Amygdala (tissue), 56 donors: ENCODE measurements at regions not wholly inside any gene's neighbourhood (a gene's known extent, or its start where the extent isn't known, plus 50 kb on each side); places are given as distances from the start of the nearest gene placed in this dataset.
"Not testable (repeated sequence)": the region's sequence is repeated elsewhere in the genome, so short reads cannot be mapped to it uniquely, and the experiment has no call there.

Experiments used
- DNase-seq, 56 donors: peaks; one replicate each; lab custom pipeline; 2025; lab: John Stamatoyannopoulos, UW

- DNase-seq, result no peak
Measured at GRCh38 chr6:115467726-115468125, 593.0 kb downstream of the FRK start.

GRCh38 chr6:115460913-115461312 is 599.8 kb downstream of the FRK start:
- DNase-seq, result no peak

GRCh38 chr6:115456848-115457247 is 603.8 kb downstream of the FRK start:
- DNase-seq, result no peak

GRCh38 chr6:115443825-115444478 is 616.7 kb downstream of the FRK start:
- DNase-seq, result no peak

GRCh38 chr6:115442323-115442722 is 618.4 kb downstream of the FRK start:
- no peak for DNase-seq

GRCh38 chr6:115441651-115442050 is 619.0 kb downstream of the FRK start:
- DNase-seq, result no peak

GRCh38 chr6:115415378-115415777 is 645.3 kb downstream of the FRK start:
- DNase-seq, result no peak

- DNase-seq, result not testable (repeated sequence)
Measured at GRCh38 chr6:115414916-115415315, 645.8 kb downstream of the FRK start.

- no peak for DNase-seq
Measured at GRCh38 chr6:115411756-115412155, 648.9 kb downstream of the FRK start.

- DNase-seq, result no peak
Measured at GRCh38 chr6:115404446-115404845, 656.2 kb downstream of the FRK start.

- no peak for DNase-seq
Measured at GRCh38 chr6:115398607-115399006, 662.1 kb downstream of the FRK start.

- no peak for DNase-seq
Measured at GRCh38 chr6:115396112-115396906, 664.4 kb downstream of the FRK start.

- no peak for DNase-seq
Measured at GRCh38 chr6:115393821-115394220, 666.9 kb downstream of the FRK start.

GRCh38 chr6:115370202-115370601 is 690.5 kb downstream of the FRK start:
- no peak for DNase-seq

- no peak for DNase-seq
Measured at GRCh38 chr6:115365783-115366182, 694.9 kb downstream of the FRK start.

- DNase-seq, result no peak
Measured at GRCh38 chr6:115363379-115363778, 697.3 kb downstream of the FRK start.

- no peak for DNase-seq
Measured at GRCh38 chr6:115362234-115362633, 698.5 kb downstream of the FRK start.

- no peak for DNase-seq
Measured at GRCh38 chr6:115360602-115361325, 699.9 kb downstream of the FRK start.

- no peak for DNase-seq
Measured at GRCh38 chr6:115358616-115359015, 702.1 kb downstream of the FRK start.

- no peak for DNase-seq
Measured at GRCh38 chr6:115356371-115356770, 704.3 kb downstream of the FRK start.

GRCh38 chr6:115323001-115323400 is 737.7 kb downstream of the FRK start:
- DNase-seq, result no peak

- no peak for DNase-seq
Measured at GRCh38 chr6:115319823-115320222, 740.9 kb downstream of the FRK start.
